OCI-LY7 (cell line): ENCODE measurements at regions not wholly inside any gene's neighbourhood (a gene's known extent, or its start where the extent isn't known, plus 50 kb on each side); places are given as distances from the start of the nearest gene placed in this dataset.

Source experiments
- BruUV-seq: library from RNA; stranded (reverse); fragments of 400-500 nt; replicated peaks from 2 replicates; lab custom pipeline; 2021; lab: Mats Ljungman, UMichigan
- CTCF ChIA-PET: fragments of 300-600 bp; sonication (Branson Sonifier 250); formaldehyde crosslinking; loops from one replicate; lab custom pipeline; 2022; ENCODE audit warnings: antibody characterized with exemption; ENCODE audit not compliant: unreplicated experiment; lab: Charles Lee
- POLR2A ChIA-PET: fragments of 300-600 bp; sonication (Branson Sonifier 250); formaldehyde crosslinking; loops from one replicate; lab custom pipeline; 2022; ENCODE audit warnings: antibody characterized with exemption; lab: Charles Lee
- DNase-seq: peaks from one replicate; pipeline ENCODE4 v3.0.0-alpha.2; 2015; ENCODE audit warnings: low spot score
- H2AFZ ChIP-seq: fragments of 200-600 bp; sonication (generic), shearing (Covaris generic); 2 replicates; pipeline ENCODE4 v1.6.1; 2014; ENCODE audit warnings: mild to moderate bottlenecking, antibody characterized with exemption, low read length, moderate library complexity
- H3K27ac ChIP-seq: fragments of 200-600 bp; sonication (generic); 2 replicates; pipeline ENCODE4 v1.5.1; 2014; ENCODE audit warnings: mixed run types, low read depth, mild to moderate bottlenecking, moderate library complexity, low read length, inconsistent platforms; ENCODE audit not compliant: poor library complexity, severe bottlenecking
- H3K36me3 ChIP-seq: fragments of 200-600 bp; sonication (generic); 2 replicates; pipeline ENCODE4 v1.6.1; 2014; ENCODE audit warnings: mild to moderate bottlenecking, antibody characterized with exemption, low read length, moderate library complexity, mixed read lengths; ENCODE audit not compliant: insufficient read depth
- H3K4me1 ChIP-seq: fragments of 200-600 bp; sonication (generic); 2 replicates; pipeline ENCODE4 v1.5.1; 2014; ENCODE audit warnings: mild to moderate bottlenecking, low read length; ENCODE audit not compliant: insufficient read depth, poor library complexity, severe bottlenecking
- H3K4me2 ChIP-seq: fragments of 200-600 bp; sonication (generic); 2 replicates; pipeline ENCODE4 v1.6.1; 2014; ENCODE audit warnings: mild to moderate bottlenecking, low read length
- H3K4me3 ChIP-seq: fragments of 200-600 bp; sonication (generic); 2 replicates; pipeline ENCODE4 v1.5.1; 2014; ENCODE audit warnings: mild to moderate bottlenecking, low read depth, low read length; ENCODE audit not compliant: poor library complexity, severe bottlenecking
- H3K79me2 ChIP-seq: fragments of 200-600 bp; sonication (generic); 2 replicates; pipeline ENCODE4 v1.6.1; 2016; ENCODE audit warnings: low read depth, mild to moderate bottlenecking, low read length, moderate library complexity, mixed read lengths; ENCODE audit not compliant: insufficient read depth
- H3K9me2 ChIP-seq: fragments of 200-600 bp; sonication (generic); 2 replicates; pipeline ENCODE4 v1.6.1; 2016; ENCODE audit warnings: mild to moderate bottlenecking, low read length, mixed read lengths; ENCODE audit not compliant: insufficient read depth
- H3K9me3 ChIP-seq: fragments of 200-600 bp; sonication (generic); 2 replicates; pipeline ENCODE4 v1.6.1; 2014; ENCODE audit warnings: mild to moderate bottlenecking, mixed run types, low read length, mixed read lengths
- H4K20me1 ChIP-seq: fragments of 200-600 bp; sonication (generic); 2 replicates; pipeline ENCODE4 v1.6.1; 2014; ENCODE audit warnings: mild to moderate bottlenecking, antibody characterized with exemption, low read length, moderate library complexity, mixed read lengths; ENCODE audit not compliant: insufficient read depth
- CTCF ChIP-seq: fragments of 200-600 bp; sonication (generic); conservative IDR thresholded peaks from 2 replicates; pipeline ENCODE4 v1.5.1; 2014; ENCODE audit warnings: mild to moderate bottlenecking, antibody characterized with exemption, low read length, moderate library complexity, mixed read lengths
- EZH2phosphoT487 ChIP-seq: fragments of 200-600 bp; sonication (generic); IDR thresholded peaks from 2 replicates; pipeline ENCODE4 v1.6.1; 2018; ENCODE audit warnings: low read depth, borderline replicate concordance, mild to moderate bottlenecking, mixed run types, antibody characterized with exemption, low read length, moderate library complexity, mixed read lengths
- intact Hi-C: fragments of 100-400 bp; cut with micrococcal nuclease; formaldehyde crosslinking; loops from one replicate; pipeline ENCODE4 v1.10.0; 2022; ENCODE audit not compliant: unreplicated experiment

DNA sequence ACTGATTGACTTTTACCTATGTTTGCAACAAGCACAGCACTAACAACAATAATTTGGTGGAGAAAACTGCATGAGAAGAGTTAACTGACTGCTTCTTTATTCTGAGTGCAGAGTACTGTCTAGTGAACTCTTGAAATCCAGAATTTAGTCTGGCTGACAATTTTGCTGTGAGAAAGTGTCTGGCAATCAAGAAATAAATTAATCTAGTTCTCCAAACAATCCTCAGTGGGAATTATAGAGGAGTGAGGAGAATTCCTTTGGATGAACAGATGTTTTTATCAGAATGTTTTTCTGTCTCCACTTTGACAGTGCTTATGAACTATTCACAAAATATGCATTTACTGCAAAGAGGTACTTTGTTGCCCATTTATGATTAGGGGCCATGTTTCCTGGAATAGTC, 694.9 kb upstream of the LRRN3 start:
- Histone ChIP-seq H2AFZ (no peak overlapping the region), H3K4me3 (no peak overlapping the region), H3K9me3 (no peaks in the 10 kb centered on the region), H4K20me1 (no peaks in the 10 kb centered on the region), H3K4me1 (no peaks in the 10 kb centered on the region), H3K36me3 (no peaks in the 10 kb centered on the region), H3K79me2 (no peaks in the 10 kb centered on the region), H3K9me2 (no peaks in the 10 kb centered on the region), H3K27ac (no peak overlapping the region), H3K4me2 (no peak overlapping the region)
- POLR2A ChIA-PET: no interaction called here
- intact Hi-C loops: no loop called here
- CTCF ChIA-PET: no interaction called here
- DNase-seq: no peak
- BruUV-seq: no TSS peak
- TF ChIP-seq CTCF (no peak), EZH2phosphoT487 (no peak)

DNA sequence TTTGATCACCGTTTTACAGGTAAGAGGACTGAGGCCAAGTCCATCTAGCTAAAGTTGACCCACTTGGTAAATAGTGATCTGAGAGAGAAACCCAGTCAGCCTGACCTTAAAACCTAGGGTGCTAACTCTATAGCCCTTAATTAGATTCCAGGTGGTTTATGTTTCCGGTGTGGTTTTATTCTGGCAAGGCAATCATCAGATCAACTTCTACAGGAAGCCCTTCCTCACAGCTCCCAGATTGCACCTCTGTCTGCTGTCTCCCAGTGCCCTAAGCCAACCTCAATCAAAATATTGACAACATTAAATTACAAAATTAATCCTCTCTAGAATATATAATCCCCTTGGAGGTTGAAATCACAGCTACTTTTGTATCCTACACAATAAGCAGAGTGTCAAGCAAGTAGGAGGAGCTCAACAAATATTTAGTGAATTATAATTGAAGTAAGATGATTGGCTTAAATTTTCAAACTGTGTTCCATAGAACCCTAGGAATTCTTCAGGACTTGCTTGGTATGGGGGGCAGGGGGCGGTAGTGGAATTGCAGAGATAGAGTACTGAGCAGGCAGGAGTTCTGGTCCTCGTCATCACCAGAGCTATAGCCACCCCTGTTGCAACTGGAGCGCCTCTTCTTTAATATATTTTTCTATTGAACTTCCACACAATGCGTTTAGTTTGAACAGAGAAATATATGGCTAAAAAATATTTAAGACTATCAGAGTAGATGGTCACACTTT, 692.8 kb upstream of the LRRN3 start:
- intact Hi-C loops: no loop called here
- Histone ChIP-seq H3K4me2 (no peak overlapping the region), H3K4me3 (no peak overlapping the region), H3K79me2 (no peaks in the 10 kb centered on the region), H3K4me1 (no peaks in the 10 kb centered on the region), H4K20me1 (no peaks in the 10 kb centered on the region), H3K27ac (no peak overlapping the region), H3K36me3 (no peaks in the 10 kb centered on the region), H3K9me3 (no peaks in the 10 kb centered on the region), H2AFZ (no peak overlapping the region), H3K9me2 (no peaks in the 10 kb centered on the region)
- BruUV-seq: no TSS peak
- ChIA-PET CTCF (no interaction called here), POLR2A (interaction anchor here (0.7 to 1.0 kb wide), 2 partner anchors 36 to 68 kb away, joined by 3 to 4 read pairs; no protein-coding TSS in a partner anchor)
- TF ChIP-seq EZH2phosphoT487 (no peak), CTCF (no peak)
- DNase-seq: no peak

DNA sequence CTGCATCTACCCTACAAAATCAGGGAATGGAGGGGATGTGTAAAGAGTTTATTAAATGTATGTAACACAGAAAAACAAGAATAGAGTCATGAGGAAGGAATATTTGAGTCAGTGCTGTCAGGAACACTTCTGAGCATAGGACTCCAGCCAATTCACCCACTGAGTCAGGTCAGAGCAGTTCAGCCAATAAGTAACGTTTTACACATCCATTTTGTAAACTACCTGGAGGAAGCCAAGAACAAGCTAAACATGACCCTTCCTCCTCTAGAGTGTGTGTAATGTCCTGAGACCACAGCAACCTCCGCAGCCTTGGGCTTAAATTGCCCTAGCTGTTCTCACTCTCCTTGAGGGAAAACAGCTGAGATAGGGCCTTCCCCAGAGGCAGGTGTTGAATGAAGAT, 691.5 kb upstream of the LRRN3 start:
- DNase-seq: no peak
- H3K79me2 ChIP-seq: no peaks in the 10 kb centered on the region
- no peak for TF ChIP-seq CTCF
- no peak for TF ChIP-seq EZH2phosphoT487
- H3K9me2 ChIP-seq: no peaks in the 10 kb centered on the region
- no peak overlapping the region for H2AFZ ChIP-seq
- intact Hi-C loops: no loop called here
- no peak overlapping the region for H3K4me3 ChIP-seq
- H3K9me3 ChIP-seq: no peaks in the 10 kb centered on the region
- POLR2A ChIA-PET: interaction anchor here (1.1 kb wide), 2 partner anchors 10 kb away, joined by 3 to 4 read pairs; no protein-coding TSS in a partner anchor
- H3K36me3 ChIP-seq: no peaks in the 10 kb centered on the region
- no peaks in the 10 kb centered on the region for H3K4me1 ChIP-seq
- H4K20me1 ChIP-seq: no peaks in the 10 kb centered on the region
- H3K27ac ChIP-seq: no peak overlapping the region
- BruUV-seq: no TSS peak
- H3K4me2 ChIP-seq: no peak overlapping the region
- CTCF ChIA-PET: no interaction called here
